Sigmoid colon (tissue), 4 donors: ENCODE measurements at regions not wholly inside any gene's neighbourhood (a gene's known extent, or its start where the extent isn't known, plus 50 kb on each side); places are given as distances from the start of the nearest gene placed in this dataset.

ENCODE experiments used
- CTCF ChIP-seq, 4 experiments: fragments of 450-650 bp in 3 of 4; fragments of 200-600 bp in 1 of 4; IDR thresholded peaks; one replicate each; pipeline ENCODE4 v1.5.1; 2016 to 2019; ENCODE audit warnings: antibody characterized with exemption in 4 of 4, mild to moderate bottlenecking in 3 of 4, moderate library complexity in 2 of 4
- EP300 ChIP-seq, 4 donors: sonication (generic); formaldehyde crosslinking; IDR thresholded peaks; one replicate each; pipeline ENCODE4 v1.6.1; 2017; ENCODE audit warnings: antibody characterized with exemption in 4 of 4
- POLR2A ChIP-seq, 2 donors: fragments of 450-650 bp; IDR thresholded peaks; one replicate each; pipeline ENCODE4 v1.6.1; 2016; ENCODE audit warnings: antibody characterized with exemption in 2 of 2, mild to moderate bottlenecking in 2 of 2, moderate library complexity in 2 of 2

DNA sequence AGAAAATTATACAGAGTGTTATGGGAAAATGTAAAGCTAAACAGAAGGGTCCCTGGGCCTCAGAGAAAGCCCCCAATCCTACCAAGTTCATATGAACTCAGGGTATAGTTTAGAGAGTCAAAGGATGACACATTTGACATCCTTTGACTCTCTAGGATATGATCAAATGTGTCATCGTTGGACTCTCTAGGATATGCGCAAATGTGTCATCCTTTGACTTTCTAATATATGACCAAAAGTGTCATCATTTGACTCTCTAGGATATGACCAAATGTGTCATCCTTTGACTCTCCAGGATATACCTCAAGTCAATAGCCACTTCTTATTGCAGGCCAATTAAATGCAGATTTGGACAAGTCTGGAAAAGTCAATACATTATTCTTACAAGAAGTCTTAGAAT lies 204.8 kb upstream of the IGF1 start:
- TF ChIP-seq EP300 (IDR thresholded peaks at IDR 0.05), result no peak
- no peak for TF ChIP-seq POLR2A (IDR thresholded peaks at IDR 0.05)
- no peak for TF ChIP-seq CTCF (IDR thresholded peaks at IDR 0.05)
